PFSK-1 (cell line): ENCODE measurements at regions not wholly inside any gene's neighbourhood (a gene's known extent, or its start where the extent isn't known, plus 50 kb on each side); places are given as distances from the start of the nearest gene placed in this dataset.

ENCODE experiments used
- FOXP2 ChIP-seq: optimal IDR thresholded peaks from 2 replicates; pipeline ENCODE3; 2011; ENCODE audit warnings: borderline replicate concordance, control low read depth, inconsistent platforms; ENCODE audit not compliant: insufficient read depth; ENCODE audit errors: extremely low read length, extremely low read depth
- POLR2AphosphoS5 ChIP-seq: IDR thresholded peaks from 2 replicates; pipeline ENCODE4 v1.6.1; 2012; ENCODE audit warnings: low read depth, mild to moderate bottlenecking, control low read depth, low read length, moderate library complexity
- REST ChIP-seq, 2 experiments: IDR thresholded peaks; 2 replicates each; pipeline versions ENCODE4 v1.6.1 to v1.8.0; 2011 to 2012; ENCODE audit warnings: low read depth in 2 of 2, low read length in 2 of 2, control low read depth in 1 of 2, inconsistent platforms in 1 of 2, mild to moderate bottlenecking in 1 of 2, moderate library complexity in 1 of 2; ENCODE audit not compliant: insufficient read depth in 1 of 2
- SIN3A ChIP-seq: IDR thresholded peaks from 2 replicates; pipeline ENCODE4 v1.6.1; 2012; ENCODE audit warnings: mild to moderate bottlenecking, low read length, moderate library complexity, borderline replicate concordance; ENCODE audit not compliant: insufficient read depth
- TAF1 ChIP-seq: IDR thresholded peaks from 2 replicates; pipeline ENCODE4 v1.6.1; 2012; ENCODE audit warnings: low read length, control low read depth, borderline replicate concordance; ENCODE audit not compliant: insufficient read depth

GRCh38 chr13:50380905-50381304, 365.7 kb downstream of the KCNRG start:
- TF ChIP-seq FOXP2 (no peak), POLR2AphosphoS5 (no peak), TAF1 (no peak), REST (IDR thresholded peaks at IDR 0.05; ENCODE audit: insufficient read depth in 1 of 2, low read depth in 2 of 2, low read length in 2 of 2) (no peak), SIN3A (no peak)

GRCh38 chr13:50382511-50382910, 367.3 kb downstream of the KCNRG start:
- TF ChIP-seq REST (IDR thresholded peaks at IDR 0.05; ENCODE audit: insufficient read depth in 1 of 2, low read depth in 2 of 2, low read length in 2 of 2), result no peak
- no peak for TF ChIP-seq POLR2AphosphoS5
- TF ChIP-seq FOXP2, result no peak

GRCh38 chr13:50382951-50383350, 367.7 kb downstream of the KCNRG start:
- TF ChIP-seq SIN3A (no peak), REST (IDR thresholded peaks at IDR 0.05; ENCODE audit: insufficient read depth in 1 of 2, low read depth in 2 of 2, low read length in 2 of 2) (no peak), FOXP2 (no peak), TAF1 (no peak)

- TF ChIP-seq SIN3A (no peak), FOXP2 (no peak), REST (IDR thresholded peaks at IDR 0.05; ENCODE audit: insufficient read depth in 1 of 2, low read depth in 2 of 2, low read length in 2 of 2) (no peak), TAF1 (no peak), POLR2AphosphoS5 (no peak)
Measured at GRCh38 chr13:50384724-50385123, 369.5 kb downstream of the KCNRG start.

- TF ChIP-seq REST (IDR thresholded peaks at IDR 0.05; ENCODE audit: insufficient read depth in 1 of 2, low read depth in 2 of 2, low read length in 2 of 2), result no peak
- TF ChIP-seq POLR2AphosphoS5, result no peak
- TF ChIP-seq SIN3A, result no peak
- TF ChIP-seq TAF1, result no peak
- TF ChIP-seq FOXP2, result no peak
Measured at GRCh38 chr13:50386541-50387050, 371.4 kb downstream of the KCNRG start.
